ENCODE measurements at regions not wholly inside any gene's neighbourhood (a gene's known extent, or its start where the extent isn't known, plus 50 kb on each side); places are given as distances from the start of the nearest gene placed in this dataset.
A peak's percentile ranks its signal among the peaks of the same experiment; 100 is the strongest.

DNA sequence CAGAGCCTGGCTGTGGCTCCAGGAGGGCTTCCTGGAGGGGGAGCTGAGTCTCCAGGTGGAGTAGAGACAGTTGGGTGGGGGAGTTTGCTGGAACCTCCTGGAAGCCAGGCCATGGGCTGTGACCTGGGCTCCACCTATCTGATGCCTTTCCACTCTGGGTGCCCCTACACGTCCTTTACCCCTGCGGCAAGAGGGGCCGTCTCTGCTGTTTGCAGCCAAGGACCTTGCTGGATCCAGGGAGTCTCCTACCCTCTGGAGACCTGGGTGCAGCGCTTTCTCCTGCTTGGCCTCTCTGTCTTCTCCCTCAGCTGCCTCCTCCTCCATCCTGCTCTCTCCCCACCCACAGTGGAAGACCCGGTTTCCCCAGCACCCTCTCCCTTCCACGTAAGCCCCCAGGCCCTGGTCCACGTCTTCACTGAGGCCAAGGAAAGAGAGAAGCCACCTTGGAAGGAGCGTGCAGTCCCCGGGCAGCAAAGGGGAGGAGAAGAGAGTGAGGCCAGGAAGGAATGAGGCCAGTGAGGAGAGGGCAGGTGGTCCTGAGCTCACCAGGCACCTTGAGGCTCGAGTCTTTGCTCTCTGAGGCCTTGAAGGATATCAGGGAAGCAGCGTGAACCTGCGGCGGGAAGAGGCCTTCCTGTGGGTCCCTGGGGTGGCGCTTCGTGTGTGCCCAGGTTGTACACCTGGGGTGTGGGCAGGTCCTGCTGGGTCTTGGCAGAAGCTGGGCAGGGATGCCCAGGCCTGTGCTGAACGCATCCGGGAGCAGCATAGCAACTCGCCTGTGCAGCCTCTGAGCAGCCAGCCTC lies 294.3 kb upstream of the RTL1 start:
- no peak overlapping the region for H3K4me3 Mint-ChIP-seq
- DNase-seq (ENCODE audit: low spot score) (no peak), ATAC-seq (no peak; the same call in 2 of the 3 replicates)
- H3K9me2 ChIP-seq (ENCODE audit: insufficient read depth): no peaks in the 10 kb centered on the region
- peaks cover 5% of the 10 kb centered on the region for H3K27me3 Mint-ChIP-seq (ENCODE audit: insufficient read depth, low read depth, poor library complexity)
- H2AFZ ChIP-seq: peak overlapping the region; percentile 76; the same call in 1 of the 2 replicates
- TF ChIP-seq, protein P1, sequence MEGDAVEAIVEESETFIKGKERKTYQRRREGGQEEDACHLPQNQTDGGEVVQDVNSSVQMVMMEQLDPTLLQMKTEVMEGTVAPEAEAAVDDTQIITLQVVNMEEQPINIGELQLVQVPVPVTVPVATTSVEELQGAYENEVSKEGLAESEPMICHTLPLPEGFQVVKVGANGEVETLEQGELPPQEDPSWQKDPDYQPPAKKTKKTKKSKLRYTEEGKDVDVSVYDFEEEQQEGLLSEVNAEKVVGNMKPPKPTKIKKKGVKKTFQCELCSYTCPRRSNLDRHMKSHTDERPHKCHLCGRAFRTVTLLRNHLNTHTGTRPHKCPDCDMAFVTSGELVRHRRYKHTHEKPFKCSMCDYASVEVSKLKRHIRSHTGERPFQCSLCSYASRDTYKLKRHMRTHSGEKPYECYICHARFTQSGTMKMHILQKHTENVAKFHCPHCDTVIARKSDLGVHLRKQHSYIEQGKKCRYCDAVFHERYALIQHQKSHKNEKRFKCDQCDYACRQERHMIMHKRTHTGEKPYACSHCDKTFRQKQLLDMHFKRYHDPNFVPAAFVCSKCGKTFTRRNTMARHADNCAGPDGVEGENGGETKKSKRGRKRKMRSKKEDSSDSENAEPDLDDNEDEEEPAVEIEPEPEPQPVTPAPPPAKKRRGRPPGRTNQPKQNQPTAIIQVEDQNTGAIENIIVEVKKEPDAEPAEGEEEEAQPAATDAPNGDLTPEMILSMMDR (conservative IDR thresholded peaks at IDR 0.05; ENCODE audit: low read depth in 2 of 2): no peak
- no peak for TF ChIP-seq STAT1 (IDR thresholded peaks at IDR 0.05; ENCODE audit: unreplicated experiment)
- H3K4me1 Mint-ChIP-seq: peaks cover 11% of the 10 kb centered on the region
- H3K4me3 ChIP-seq: no peak overlapping the region
- no peaks in the 10 kb centered on the region for H3K36me3 Mint-ChIP-seq (ENCODE audit: low read depth)
- no peaks in the 10 kb centered on the region for H3K36me3 ChIP-seq (ENCODE audit: insufficient read depth)
- no peaks in the 10 kb centered on the region for H3K79me2 ChIP-seq (replicated peaks; ENCODE audit: insufficient read depth)
- no peak overlapping the region for H3K27ac ChIP-seq (ENCODE audit: low read depth)
- no peaks in the 10 kb centered on the region; the same call in 1 of the 2 replicates for H3K4me1 ChIP-seq (ENCODE audit: insufficient read depth)
- H3K27me3 ChIP-seq (ENCODE audit: insufficient read depth): no peaks in the 10 kb centered on the region
- no peaks in the 10 kb centered on the region for H3F3A ChIP-seq (replicated peaks; ENCODE audit: low read depth)
- no peak overlapping the region for H3K4me2 ChIP-seq
- H4K20me1 ChIP-seq (replicated peaks; ENCODE audit: insufficient read depth): no peaks in the 10 kb centered on the region
- H3K27ac Mint-ChIP-seq: no peak overlapping the region
- H3K9me3 Mint-ChIP-seq: 0 out of 3 replicates have a peak, but pooled peaks cover 5% of the 10 kb centered on the region

DNA sequence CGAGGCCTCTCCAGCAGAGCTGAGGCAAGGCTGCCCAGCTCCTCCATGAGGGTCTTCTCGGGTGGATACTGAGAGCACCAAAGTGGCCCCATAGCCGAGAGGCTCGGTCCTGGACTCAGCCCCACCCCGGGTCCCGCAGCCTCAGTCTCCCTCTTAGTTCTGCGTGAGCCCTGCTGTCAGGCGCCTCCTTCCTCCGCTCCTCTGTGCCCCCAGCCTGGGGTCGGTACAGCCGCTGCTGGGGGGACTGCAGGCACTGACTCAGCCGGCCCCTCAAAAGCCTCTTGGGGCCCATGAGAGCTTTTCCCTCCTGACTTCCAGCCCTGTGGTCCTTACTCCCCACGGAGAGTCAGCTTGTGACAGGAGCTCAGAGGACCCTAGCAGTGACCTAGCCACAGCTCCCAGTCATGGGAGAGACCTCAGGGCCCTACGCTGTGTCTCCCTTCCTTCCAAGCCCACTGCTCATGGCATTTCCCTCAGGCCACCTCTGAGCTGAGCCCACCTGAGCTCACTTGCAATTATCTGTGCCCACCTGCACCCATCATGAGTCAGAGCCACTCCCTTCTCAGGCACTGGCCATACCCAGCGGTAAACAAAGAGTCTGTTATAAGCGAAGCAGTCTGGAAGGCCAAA lies 295.0 kb upstream of the RTL1 start:
- no peak for DNase-seq (ENCODE audit: low spot score)
- Histone ChIP-seq H4K20me1 (replicated peaks; ENCODE audit: insufficient read depth) (no peaks in the 10 kb centered on the region), H2AFZ (no peak overlapping the region), H3K27me3 (ENCODE audit: insufficient read depth) (no peaks in the 10 kb centered on the region), H3K4me1 (ENCODE audit: insufficient read depth) (no peaks in the 10 kb centered on the region; the same call in 1 of the 2 replicates), H3K27ac (ENCODE audit: low read depth) (no peak overlapping the region), H3F3A (replicated peaks; ENCODE audit: low read depth) (no peaks in the 10 kb centered on the region), H3K9me2 (ENCODE audit: insufficient read depth) (no peaks in the 10 kb centered on the region), H3K79me2 (replicated peaks; ENCODE audit: insufficient read depth) (no peaks in the 10 kb centered on the region), H3K36me3 (ENCODE audit: insufficient read depth) (no peaks in the 10 kb centered on the region), H3K4me2 (no peak overlapping the region), H3K4me3 (no peak overlapping the region)
- Mint-ChIP-seq H3K36me3 (ENCODE audit: low read depth) (no peaks in the 10 kb centered on the region; the same call in 2 of the 3 replicates), H3K4me1 (peaks cover 9% of the 10 kb centered on the region), H3K4me3 (no peak overlapping the region), H3K27me3 (ENCODE audit: insufficient read depth, low read depth, poor library complexity) (peaks cover 2% of the 10 kb centered on the region), H3K9me3 (peaks cover 9% of the 10 kb centered on the region; the same call in 2 of the 3 replicates), H3K27ac (no peak overlapping the region)
- no peak for TF ChIP-seq POLR2AphosphoS5 (IDR thresholded peaks at IDR 0.05; ENCODE audit: low read depth)
- TF ChIP-seq EZH2phosphoT487 (IDR thresholded peaks at IDR 0.05; ENCODE audit: unreplicated experiment): no peak
- no peak for TF ChIP-seq ZNF114 (CRISPR knock-in tag; IDR thresholded peaks at IDR 0.05)
- no peak for TF ChIP-seq EZH2 (IDR thresholded peaks at IDR 0.05; ENCODE audit: low read depth, unreplicated experiment)
- no peak for TF ChIP-seq NANOG (IDR thresholded peaks at IDR 0.05; ENCODE audit: borderline replicate concordance)
- no peak for TF ChIP-seq STAT1 (IDR thresholded peaks at IDR 0.05; ENCODE audit: unreplicated experiment)
- TF ChIP-seq, protein P2, sequence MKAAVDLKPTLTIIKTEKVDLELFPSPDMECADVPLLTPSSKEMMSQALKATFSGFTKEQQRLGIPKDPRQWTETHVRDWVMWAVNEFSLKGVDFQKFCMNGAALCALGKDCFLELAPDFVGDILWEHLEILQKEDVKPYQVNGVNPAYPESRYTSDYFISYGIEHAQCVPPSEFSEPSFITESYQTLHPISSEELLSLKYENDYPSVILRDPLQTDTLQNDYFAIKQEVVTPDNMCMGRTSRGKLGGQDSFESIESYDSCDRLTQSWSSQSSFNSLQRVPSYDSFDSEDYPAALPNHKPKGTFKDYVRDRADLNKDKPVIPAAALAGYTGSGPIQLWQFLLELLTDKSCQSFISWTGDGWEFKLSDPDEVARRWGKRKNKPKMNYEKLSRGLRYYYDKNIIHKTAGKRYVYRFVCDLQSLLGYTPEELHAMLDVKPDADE (IDR thresholded peaks at IDR 0.05): no peak
- TF ChIP-seq, protein P1 (conservative IDR thresholded peaks at IDR 0.05; ENCODE audit: low read depth in 2 of 2): no peak
- no peak for ATAC-seq
